ENCODE measurements at regions not wholly inside any gene's neighbourhood (a gene's known extent, or its start where the extent isn't known, plus 50 kb on each side); places are given as distances from the start of the nearest gene placed in this dataset.

DNA sequence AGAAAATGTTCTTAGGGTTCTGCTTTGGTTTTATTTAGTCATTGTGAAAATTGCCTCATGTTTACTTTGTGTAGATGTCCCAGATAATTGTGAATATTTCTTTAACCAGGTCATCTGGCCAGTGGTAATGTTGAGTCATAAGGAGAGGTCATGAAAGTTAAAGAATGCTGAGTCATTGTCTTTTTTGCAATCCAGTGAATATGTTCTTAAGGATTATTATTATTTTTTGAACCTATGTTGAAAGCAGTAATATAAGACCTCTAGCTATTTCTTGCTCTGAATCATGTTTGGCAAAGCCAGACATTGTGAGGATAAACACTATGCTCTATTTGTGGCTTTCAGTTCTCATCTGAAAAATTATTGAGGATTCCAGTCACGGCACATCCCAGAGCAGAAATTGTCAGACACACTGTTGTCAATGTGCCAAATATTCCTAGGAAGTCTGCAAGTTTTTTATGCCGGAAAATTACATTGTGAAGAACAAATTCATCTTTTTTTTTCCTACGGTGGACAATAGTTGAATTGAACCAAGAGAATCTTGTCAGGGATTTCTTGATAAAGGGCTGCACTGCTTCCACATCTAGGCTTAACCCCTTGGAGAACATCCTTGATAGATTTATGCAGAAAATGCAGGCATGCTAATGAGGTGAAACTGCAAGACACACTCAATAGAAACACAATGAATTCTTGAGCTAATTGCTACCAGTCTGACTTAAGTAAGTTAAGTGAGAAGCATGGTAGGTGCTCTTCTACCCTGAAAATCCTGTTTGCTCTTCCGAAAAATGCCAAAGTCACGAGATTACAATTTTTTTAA is 369.6 kb downstream of the ATP23 start:
- Mint-ChIP-seq H3K36me3 (no peaks in the 10 kb centered on the region), H3K9me3 (peaks cover 0 to 7% of the 10 kb centered on the region in 2 donors), H3K4me1 (no peaks in the 10 kb centered on the region), H3K27me3 (ENCODE audit: low read depth in 2 of 2) (no peaks in the 10 kb centered on the region), H3K27ac (no peak overlapping the region), H3K4me3 (no peak overlapping the region)
- H3K4me3 ChIP-seq (ENCODE audit: low read length) = no peak overlapping the region
- TF ChIP-seq, protein P1, sequence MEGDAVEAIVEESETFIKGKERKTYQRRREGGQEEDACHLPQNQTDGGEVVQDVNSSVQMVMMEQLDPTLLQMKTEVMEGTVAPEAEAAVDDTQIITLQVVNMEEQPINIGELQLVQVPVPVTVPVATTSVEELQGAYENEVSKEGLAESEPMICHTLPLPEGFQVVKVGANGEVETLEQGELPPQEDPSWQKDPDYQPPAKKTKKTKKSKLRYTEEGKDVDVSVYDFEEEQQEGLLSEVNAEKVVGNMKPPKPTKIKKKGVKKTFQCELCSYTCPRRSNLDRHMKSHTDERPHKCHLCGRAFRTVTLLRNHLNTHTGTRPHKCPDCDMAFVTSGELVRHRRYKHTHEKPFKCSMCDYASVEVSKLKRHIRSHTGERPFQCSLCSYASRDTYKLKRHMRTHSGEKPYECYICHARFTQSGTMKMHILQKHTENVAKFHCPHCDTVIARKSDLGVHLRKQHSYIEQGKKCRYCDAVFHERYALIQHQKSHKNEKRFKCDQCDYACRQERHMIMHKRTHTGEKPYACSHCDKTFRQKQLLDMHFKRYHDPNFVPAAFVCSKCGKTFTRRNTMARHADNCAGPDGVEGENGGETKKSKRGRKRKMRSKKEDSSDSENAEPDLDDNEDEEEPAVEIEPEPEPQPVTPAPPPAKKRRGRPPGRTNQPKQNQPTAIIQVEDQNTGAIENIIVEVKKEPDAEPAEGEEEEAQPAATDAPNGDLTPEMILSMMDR (IDR thresholded peaks at IDR 0.05) = no peak
- 85% methylated on average over 5 of the region's 5 CpGs for WGBS (ENCODE audit: insufficient coverage)
- no peaks in the 10 kb centered on the region for H3K27me3 ChIP-seq (ENCODE audit: control insufficient read depth, insufficient read depth, low read length)
- no peak for DNase-seq
- ATAC-seq = no peak
- H3K9me3 ChIP-seq (ENCODE audit: control insufficient read depth, insufficient read depth, low read length) = no peaks in the 10 kb centered on the region
- no peaks in the 10 kb centered on the region for H3K4me1 ChIP-seq (ENCODE audit: control insufficient read depth, insufficient read depth, low read length)
- H3K36me3 ChIP-seq (ENCODE audit: control insufficient read depth, insufficient read depth, low read length) = no peaks in the 10 kb centered on the region
- intact Hi-C loops (cut with micrococcal nuclease) = no loop called here
- no peak overlapping the region for H3K27ac ChIP-seq (ENCODE audit: low read length)

DNA sequence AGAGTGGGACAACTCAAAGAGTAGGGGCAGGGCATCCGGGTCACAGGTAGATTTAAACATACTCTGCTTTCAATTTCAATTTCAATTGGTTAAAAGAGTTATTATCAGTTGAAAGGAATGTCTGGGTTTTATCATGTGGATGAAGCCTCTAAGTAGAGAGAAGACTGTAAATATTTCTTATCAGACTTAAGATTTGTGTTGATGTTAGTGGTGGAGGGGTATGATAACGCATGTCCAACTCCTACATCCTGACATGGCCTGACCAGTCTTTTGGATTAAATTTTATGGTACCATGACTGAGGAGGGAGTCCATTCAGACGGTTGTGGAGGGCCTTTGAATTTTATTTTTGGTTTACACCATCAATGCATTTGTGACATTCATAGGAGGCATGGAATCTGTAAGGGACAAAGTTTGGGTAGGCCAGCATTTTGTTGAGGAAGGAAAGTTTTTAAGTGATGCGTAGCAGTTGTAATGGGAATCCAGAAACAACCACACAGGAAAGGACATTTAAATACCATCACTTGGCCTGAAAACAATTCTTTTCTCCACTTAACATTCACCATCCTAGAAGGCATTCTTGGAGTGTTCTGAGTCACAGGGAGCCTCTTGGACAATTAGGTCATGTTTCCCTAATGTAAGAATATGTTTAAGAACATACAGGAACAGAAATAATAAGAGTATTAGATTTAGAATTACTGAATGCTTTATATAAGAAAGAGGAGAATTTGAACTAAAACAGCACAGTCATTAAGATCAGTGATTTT is 371.9 kb downstream of the ATP23 start:
- H3K9me3 ChIP-seq (ENCODE audit: control insufficient read depth, insufficient read depth, low read length) = no peaks in the 10 kb centered on the region
- no peak overlapping the region for H3K4me3 ChIP-seq (ENCODE audit: low read length)
- H3K36me3 ChIP-seq (ENCODE audit: control insufficient read depth, insufficient read depth, low read length) = no peaks in the 10 kb centered on the region
- Mint-ChIP-seq H3K27ac (no peak overlapping the region), H3K4me3 (no peak overlapping the region), H3K27me3 (ENCODE audit: low read depth in 2 of 2) (no peaks in the 10 kb centered on the region), H3K36me3 (no peaks in the 10 kb centered on the region), H3K9me3 (peaks cover 0 to 6% of the 10 kb centered on the region in 2 donors), H3K4me1 (no peaks in the 10 kb centered on the region)
- no peak overlapping the region for H3K27ac ChIP-seq (ENCODE audit: low read length)
- TF ChIP-seq, protein P1 (IDR thresholded peaks at IDR 0.05) = no peak
- DNase-seq = no peak
- 94% methylated on average over 3 of the region's 4 CpGs for WGBS (ENCODE audit: insufficient coverage)
- no peaks in the 10 kb centered on the region for H3K27me3 ChIP-seq (ENCODE audit: control insufficient read depth, insufficient read depth, low read length)
- no peak for ATAC-seq
- intact Hi-C loops (cut with micrococcal nuclease) = no loop called here
- H3K4me1 ChIP-seq (ENCODE audit: control insufficient read depth, insufficient read depth, low read length) = no peaks in the 10 kb centered on the region

DNA sequence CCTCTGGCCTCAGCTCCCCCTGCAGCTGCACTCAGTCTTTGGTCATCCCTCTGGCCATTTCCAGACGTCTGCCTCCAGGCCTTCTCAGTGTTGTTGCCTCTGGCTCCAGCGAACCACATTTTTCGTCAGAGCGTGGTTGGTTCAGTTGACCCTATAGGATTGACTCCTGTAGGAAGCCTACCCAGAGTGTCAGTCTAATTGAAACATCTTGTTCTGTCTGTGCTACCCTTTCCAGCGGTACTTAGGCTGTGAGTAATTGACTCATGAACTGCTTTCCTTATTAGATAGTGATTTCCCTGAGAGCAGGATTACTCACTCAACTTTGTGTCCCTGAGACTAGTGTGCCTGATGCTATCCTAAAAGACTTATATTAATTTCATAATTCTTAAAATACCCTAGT is 373.2 kb downstream of the ATP23 start:
- 83% methylated on average over 5 of the region's 5 CpGs for WGBS (ENCODE audit: insufficient coverage)

More for the DNA sequence above, 373.2 kb downstream of the ATP23 start:
- no peaks in the 10 kb centered on the region for H3K27me3 ChIP-seq (ENCODE audit: control insufficient read depth, insufficient read depth, low read length)
- DNase-seq (no peak), ATAC-seq (no peak)
- no peak overlapping the region for H3K4me3 ChIP-seq (ENCODE audit: low read length)
- TF ChIP-seq, protein P1 (IDR thresholded peaks at IDR 0.05) = no peak
- no peaks in the 10 kb centered on the region for H3K36me3 ChIP-seq (ENCODE audit: control insufficient read depth, insufficient read depth, low read length)
- no peak overlapping the region for H3K27ac Mint-ChIP-seq
- H3K4me1 ChIP-seq (ENCODE audit: control insufficient read depth, insufficient read depth, low read length) = no peaks in the 10 kb centered on the region
- H3K36me3 Mint-ChIP-seq = no peaks in the 10 kb centered on the region
- no peak overlapping the region for H3K4me3 Mint-ChIP-seq
- no peak overlapping the region for H3K27ac ChIP-seq (ENCODE audit: low read length)
- H3K27me3 Mint-ChIP-seq (ENCODE audit: low read depth in 2 of 2) = no peaks in the 10 kb centered on the region
- H3K4me1 Mint-ChIP-seq = no peaks in the 10 kb centered on the region
- no peaks in the 10 kb centered on the region for H3K9me3 ChIP-seq (ENCODE audit: control insufficient read depth, insufficient read depth, low read length)
- intact Hi-C loops (cut with micrococcal nuclease) = no loop called here
- H3K9me3 Mint-ChIP-seq = peaks cover 0 to 4% of the 10 kb centered on the region in 2 donors

Measured in natural killer cell (primary cell).